ENCODE measurements at regions not wholly inside any gene's neighbourhood (a gene's known extent, or its start where the extent isn't known, plus 50 kb on each side); places are given as distances from the start of the nearest gene placed in this dataset.

GRCh38 chr12:93272997-93273396 is 104.7 kb upstream of the NUDT4 start:
- no peak overlapping the region for H3K27ac ChIP-seq (ENCODE audit: low read length)

DNA sequence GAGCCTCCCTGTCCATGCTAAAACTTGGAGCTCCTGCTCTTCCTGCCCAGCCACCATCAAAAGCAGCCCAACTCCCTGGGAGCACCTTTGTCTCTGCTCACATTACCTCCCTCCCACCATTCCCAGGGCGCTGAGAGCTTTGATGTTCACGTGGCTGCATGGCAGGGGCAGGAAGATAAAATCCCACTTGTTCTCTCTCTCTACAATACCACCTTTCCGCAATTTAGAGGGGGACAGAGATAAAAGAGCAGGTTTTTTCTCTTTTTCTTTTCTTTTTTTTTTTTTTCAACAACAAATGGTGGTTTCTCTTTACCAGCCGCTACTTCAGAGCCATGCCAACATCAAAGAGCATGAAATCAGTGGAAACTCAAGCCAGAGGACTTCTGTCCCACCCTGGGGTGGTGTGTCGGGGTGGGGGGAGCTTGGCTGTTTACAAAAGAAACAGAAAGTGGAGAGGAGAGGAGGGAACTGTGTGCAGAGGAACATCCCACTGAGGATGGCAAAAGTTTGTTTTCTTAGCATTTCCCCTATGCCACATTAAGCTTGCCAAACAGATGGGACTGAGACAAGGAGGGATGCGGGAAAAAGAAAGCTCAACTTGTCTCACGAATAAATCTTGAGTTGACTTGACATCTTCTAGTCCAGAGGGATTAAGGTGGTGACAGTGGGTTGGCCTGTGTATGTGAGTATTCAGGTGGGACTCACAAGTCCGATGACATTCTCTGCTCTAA is 103.7 kb upstream of the NUDT4 start:
- Histone ChIP-seq H3K4me2 (ENCODE audit: low read length) (no peak overlapping the region), H2AFZ (ENCODE audit: low read depth, low read length) (no peak overlapping the region), H3F3A (ENCODE audit: insufficient read depth, low read length, poor library complexity, severe bottlenecking) (no peaks in the 10 kb centered on the region), H3K9ac (ENCODE audit: low read length) (no peak overlapping the region), H3K4me3 (ENCODE audit: low read length) (no peak overlapping the region), H3K36me3 (ENCODE audit: insufficient read depth, low read length) (no peaks in the 10 kb centered on the region), H3K27ac (ENCODE audit: low read length) (no peak overlapping the region), H4K20me1 (ENCODE audit: insufficient read depth) (no peaks in the 10 kb centered on the region), H3K27me3 (ENCODE audit: insufficient read depth, low read depth, low read length) (no peaks in the 10 kb centered on the region), H3K79me2 (replicated peaks; ENCODE audit: insufficient read depth, low read length) (no peaks in the 10 kb centered on the region), H3K9me2 (ENCODE audit: insufficient read depth, low read length) (no peaks in the 10 kb centered on the region), H3K9me3 (ENCODE audit: low read length) (no peaks in the 10 kb centered on the region)
- TF ChIP-seq, protein P1, sequence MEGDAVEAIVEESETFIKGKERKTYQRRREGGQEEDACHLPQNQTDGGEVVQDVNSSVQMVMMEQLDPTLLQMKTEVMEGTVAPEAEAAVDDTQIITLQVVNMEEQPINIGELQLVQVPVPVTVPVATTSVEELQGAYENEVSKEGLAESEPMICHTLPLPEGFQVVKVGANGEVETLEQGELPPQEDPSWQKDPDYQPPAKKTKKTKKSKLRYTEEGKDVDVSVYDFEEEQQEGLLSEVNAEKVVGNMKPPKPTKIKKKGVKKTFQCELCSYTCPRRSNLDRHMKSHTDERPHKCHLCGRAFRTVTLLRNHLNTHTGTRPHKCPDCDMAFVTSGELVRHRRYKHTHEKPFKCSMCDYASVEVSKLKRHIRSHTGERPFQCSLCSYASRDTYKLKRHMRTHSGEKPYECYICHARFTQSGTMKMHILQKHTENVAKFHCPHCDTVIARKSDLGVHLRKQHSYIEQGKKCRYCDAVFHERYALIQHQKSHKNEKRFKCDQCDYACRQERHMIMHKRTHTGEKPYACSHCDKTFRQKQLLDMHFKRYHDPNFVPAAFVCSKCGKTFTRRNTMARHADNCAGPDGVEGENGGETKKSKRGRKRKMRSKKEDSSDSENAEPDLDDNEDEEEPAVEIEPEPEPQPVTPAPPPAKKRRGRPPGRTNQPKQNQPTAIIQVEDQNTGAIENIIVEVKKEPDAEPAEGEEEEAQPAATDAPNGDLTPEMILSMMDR (IDR thresholded peaks at IDR 0.05; ENCODE audit: poor library complexity, severe bottlenecking): no peak
- TF ChIP-seq EZH2 (IDR thresholded peaks at IDR 0.05; ENCODE audit: borderline replicate concordance, insufficient read depth, low read length, poor library complexity, severe bottlenecking): no peak
- TF ChIP-seq RAD21 (conservative IDR thresholded peaks at IDR 0.05): no peak
- TF ChIP-seq, protein P2, sequence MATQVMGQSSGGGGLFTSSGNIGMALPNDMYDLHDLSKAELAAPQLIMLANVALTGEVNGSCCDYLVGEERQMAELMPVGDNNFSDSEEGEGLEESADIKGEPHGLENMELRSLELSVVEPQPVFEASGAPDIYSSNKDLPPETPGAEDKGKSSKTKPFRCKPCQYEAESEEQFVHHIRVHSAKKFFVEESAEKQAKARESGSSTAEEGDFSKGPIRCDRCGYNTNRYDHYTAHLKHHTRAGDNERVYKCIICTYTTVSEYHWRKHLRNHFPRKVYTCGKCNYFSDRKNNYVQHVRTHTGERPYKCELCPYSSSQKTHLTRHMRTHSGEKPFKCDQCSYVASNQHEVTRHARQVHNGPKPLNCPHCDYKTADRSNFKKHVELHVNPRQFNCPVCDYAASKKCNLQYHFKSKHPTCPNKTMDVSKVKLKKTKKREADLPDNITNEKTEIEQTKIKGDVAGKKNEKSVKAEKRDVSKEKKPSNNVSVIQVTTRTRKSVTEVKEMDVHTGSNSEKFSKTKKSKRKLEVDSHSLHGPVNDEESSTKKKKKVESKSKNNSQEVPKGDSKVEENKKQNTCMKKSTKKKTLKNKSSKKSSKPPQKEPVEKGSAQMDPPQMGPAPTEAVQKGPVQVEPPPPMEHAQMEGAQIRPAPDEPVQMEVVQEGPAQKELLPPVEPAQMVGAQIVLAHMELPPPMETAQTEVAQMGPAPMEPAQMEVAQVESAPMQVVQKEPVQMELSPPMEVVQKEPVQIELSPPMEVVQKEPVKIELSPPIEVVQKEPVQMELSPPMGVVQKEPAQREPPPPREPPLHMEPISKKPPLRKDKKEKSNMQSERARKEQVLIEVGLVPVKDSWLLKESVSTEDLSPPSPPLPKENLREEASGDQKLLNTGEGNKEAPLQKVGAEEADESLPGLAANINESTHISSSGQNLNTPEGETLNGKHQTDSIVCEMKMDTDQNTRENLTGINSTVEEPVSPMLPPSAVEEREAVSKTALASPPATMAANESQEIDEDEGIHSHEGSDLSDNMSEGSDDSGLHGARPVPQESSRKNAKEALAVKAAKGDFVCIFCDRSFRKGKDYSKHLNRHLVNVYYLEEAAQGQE (IDR thresholded peaks at IDR 0.05; ENCODE audit: borderline replicate concordance): no peak
- TF ChIP-seq POLR2AphosphoS5 (IDR thresholded peaks at IDR 0.05): no peak
- TF ChIP-seq MXI1 (conservative IDR thresholded peaks at IDR 0.05; ENCODE audit: poor library complexity, severe bottlenecking): no peak
- no peak for TF ChIP-seq SMC3 (conservative IDR thresholded peaks at IDR 0.05; ENCODE audit: poor library complexity)
- no peak for TF ChIP-seq TAF1 (IDR thresholded peaks at IDR 0.05; ENCODE audit: low read depth)
- no peak for TF ChIP-seq EP300 (conservative IDR thresholded peaks at IDR 0.05; ENCODE audit: poor library complexity, severe bottlenecking)

More at GRCh38 chr12:93272997-93273396, 104.7 kb upstream of the NUDT4 start:
- H3K9ac ChIP-seq (ENCODE audit: low read length): no peak overlapping the region
- no peaks in the 10 kb centered on the region for H3K36me3 ChIP-seq (ENCODE audit: insufficient read depth, low read length)
- no peaks in the 10 kb centered on the region for H3K9me2 ChIP-seq (ENCODE audit: insufficient read depth, low read length)
- no peak overlapping the region for H2AFZ ChIP-seq (ENCODE audit: low read depth, low read length)
- H4K20me1 ChIP-seq (ENCODE audit: insufficient read depth): no peaks in the 10 kb centered on the region
- H3F3A ChIP-seq (ENCODE audit: insufficient read depth, low read length, poor library complexity, severe bottlenecking): no peaks in the 10 kb centered on the region
- no peak for TF ChIP-seq TAF1 (IDR thresholded peaks at IDR 0.05; ENCODE audit: low read depth)
- TF ChIP-seq SMC3 (conservative IDR thresholded peaks at IDR 0.05; ENCODE audit: poor library complexity): no peak
- TF ChIP-seq POLR2AphosphoS5 (IDR thresholded peaks at IDR 0.05): no peak
- no peak for TF ChIP-seq RAD21 (conservative IDR thresholded peaks at IDR 0.05)
- TF ChIP-seq EZH2 (IDR thresholded peaks at IDR 0.05; ENCODE audit: borderline replicate concordance, insufficient read depth, low read length, poor library complexity, severe bottlenecking): no peak
- no peak for TF ChIP-seq EP300 (conservative IDR thresholded peaks at IDR 0.05; ENCODE audit: poor library complexity, severe bottlenecking)
- TF ChIP-seq, protein P1 (IDR thresholded peaks at IDR 0.05; ENCODE audit: poor library complexity, severe bottlenecking): no peak
- TF ChIP-seq MXI1 (conservative IDR thresholded peaks at IDR 0.05; ENCODE audit: poor library complexity, severe bottlenecking): no peak
- TF ChIP-seq, protein P2 (IDR thresholded peaks at IDR 0.05; ENCODE audit: borderline replicate concordance): no peak
- no peaks in the 10 kb centered on the region for H3K9me3 ChIP-seq (ENCODE audit: low read length)
- no peak overlapping the region for H3K4me2 ChIP-seq (ENCODE audit: low read length)
- no peaks in the 10 kb centered on the region for H3K79me2 ChIP-seq (replicated peaks; ENCODE audit: insufficient read depth, low read length)
- no peaks in the 10 kb centered on the region for H3K27me3 ChIP-seq (ENCODE audit: insufficient read depth, low read depth, low read length)
- H3K4me3 ChIP-seq (ENCODE audit: low read length): no peak overlapping the region

Measured in neural cell (in vitro differentiated cells).